Cardiac septum (tissue), 1 donor: ENCODE measurements at regions not wholly inside any gene's neighbourhood (a gene's known extent, or its start where the extent isn't known, plus 50 kb on each side); places are given as distances from the start of the nearest gene placed in this dataset.

Experiments
- DNase-seq: peaks from one replicate; pipeline ENCODE4 v3.0.0-alpha.2; 2020; ENCODE audit warnings: low spot score
- intact Hi-C: fragments of 100-400 bp; cut with DNase I; formaldehyde crosslinking; loops from one replicate; pipeline ENCODE4 v1.14.0; 2022
- donor health status: DM: no; HTN: no; CAD: no.

DNA sequence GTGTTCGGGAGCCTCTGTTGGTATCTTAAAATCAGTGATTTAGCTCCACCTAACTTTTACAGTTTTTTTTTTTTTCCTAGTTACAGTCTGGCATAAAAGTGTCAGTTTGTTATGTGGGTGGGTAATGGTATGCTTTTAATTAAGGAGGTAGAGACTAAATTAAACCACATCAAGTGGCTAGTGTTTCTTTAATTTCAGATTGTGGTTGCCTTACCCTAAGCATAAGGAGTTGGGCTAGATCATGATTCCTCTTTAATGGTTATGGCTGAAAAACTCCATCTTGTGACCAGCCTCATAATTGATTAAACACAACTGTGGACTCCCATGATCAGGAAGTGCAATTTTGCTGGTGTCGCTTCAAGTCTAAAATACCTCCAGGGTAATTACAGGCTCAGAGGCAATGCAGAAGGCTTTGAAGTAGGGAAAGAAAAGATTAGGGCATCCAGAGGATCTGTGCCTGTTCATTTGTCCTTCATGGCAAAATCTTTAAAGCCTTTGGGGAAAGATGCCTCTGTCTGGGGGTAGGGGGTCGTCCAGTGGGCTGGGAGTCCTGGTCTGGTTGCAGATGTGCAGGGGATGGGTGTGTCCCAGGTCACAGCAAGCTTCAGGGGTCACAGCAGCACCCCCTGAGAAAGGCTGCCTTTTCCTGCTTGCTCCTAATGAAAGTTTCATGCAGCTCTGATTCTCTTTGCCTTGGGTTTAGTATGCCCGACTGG is 579.2 kb downstream of the BCL11A start:
- no peak for DNase-seq
- intact Hi-C loops: no loop called here

GRCh38 chr2:59969161-59969560 is 584.3 kb downstream of the BCL11A start:
- intact Hi-C loops: no loop called here
- no peak for DNase-seq

GRCh38 chr2:59968441-59968840 is 585.0 kb downstream of the BCL11A start:
- no peak for DNase-seq
- intact Hi-C loops: no loop called here

DNA sequence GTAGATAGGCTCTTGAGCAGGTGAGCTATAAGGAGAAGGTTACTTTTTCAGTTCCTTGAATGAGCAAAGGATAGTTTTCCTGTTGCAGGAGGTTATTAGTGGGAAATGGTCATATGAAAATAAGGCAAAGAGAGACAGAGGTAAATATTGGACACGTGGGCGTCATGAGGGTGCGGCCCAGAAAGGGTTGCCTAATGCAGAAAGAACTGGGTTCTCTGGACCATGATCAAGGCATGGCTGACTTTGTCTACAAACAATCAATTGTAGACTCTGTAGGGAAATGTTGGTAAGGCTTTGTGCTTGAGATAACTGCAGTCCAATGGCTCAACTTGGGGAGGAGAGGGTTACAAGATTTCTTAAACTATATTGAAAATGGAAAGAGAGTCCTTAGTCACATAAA is 585.8 kb downstream of the BCL11A start:
- no peak for DNase-seq
- intact Hi-C loops: no loop called here

DNA sequence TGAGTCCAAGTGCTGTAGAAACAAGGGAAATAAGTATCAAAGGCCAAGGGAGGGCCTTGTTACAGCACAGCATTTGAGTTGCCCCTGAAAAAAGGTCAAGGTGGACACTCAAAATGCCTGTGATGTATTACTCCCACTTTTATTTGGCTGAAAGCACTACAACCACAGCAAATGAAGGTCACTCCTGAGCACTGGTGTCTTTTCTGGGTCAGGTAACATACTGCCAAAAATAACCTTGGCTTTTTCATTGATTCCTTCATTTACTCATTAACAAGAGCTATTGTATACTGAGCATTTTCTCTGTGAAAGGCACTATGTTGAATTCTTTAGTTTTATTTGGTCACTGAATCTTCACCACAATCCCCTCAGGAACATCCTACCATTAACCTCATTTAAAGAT is 590.3 kb downstream of the BCL11A start:
- DNase-seq: no peak
- intact Hi-C loops: no loop called here

GRCh38 chr2:59961746-59962145 is 591.7 kb downstream of the BCL11A start:
- intact Hi-C loops: no loop called here
- no peak for DNase-seq

GRCh38 chr2:59959944-59960343 is 593.5 kb downstream of the BCL11A start:
- DNase-seq: no peak
- intact Hi-C loops: no loop called here

- intact Hi-C loops: no loop called here
- DNase-seq: no peak
Measured at GRCh38 chr2:59957504-59957903, 596.0 kb downstream of the BCL11A start.

DNA sequence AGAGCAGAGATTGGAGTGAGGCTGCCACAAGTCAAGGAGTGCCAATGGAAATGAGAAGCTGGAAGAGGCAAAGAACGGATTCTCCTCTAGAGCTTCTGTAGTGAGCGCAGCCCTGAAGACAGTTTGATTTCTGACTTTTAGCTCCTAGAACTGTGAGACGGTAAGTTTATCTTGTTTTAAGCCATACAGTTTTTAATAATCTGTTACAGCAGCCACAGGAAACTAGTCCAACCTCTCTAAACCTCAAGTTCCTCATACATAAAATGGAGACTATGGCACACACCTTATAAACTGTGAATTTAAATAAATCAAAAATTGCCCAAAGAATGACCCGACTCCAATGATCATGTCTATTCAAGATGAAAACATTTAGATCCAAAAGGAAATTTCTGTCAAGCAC is 596.5 kb downstream of the BCL11A start:
- no peak for DNase-seq
- intact Hi-C loops: no loop called here

DNA sequence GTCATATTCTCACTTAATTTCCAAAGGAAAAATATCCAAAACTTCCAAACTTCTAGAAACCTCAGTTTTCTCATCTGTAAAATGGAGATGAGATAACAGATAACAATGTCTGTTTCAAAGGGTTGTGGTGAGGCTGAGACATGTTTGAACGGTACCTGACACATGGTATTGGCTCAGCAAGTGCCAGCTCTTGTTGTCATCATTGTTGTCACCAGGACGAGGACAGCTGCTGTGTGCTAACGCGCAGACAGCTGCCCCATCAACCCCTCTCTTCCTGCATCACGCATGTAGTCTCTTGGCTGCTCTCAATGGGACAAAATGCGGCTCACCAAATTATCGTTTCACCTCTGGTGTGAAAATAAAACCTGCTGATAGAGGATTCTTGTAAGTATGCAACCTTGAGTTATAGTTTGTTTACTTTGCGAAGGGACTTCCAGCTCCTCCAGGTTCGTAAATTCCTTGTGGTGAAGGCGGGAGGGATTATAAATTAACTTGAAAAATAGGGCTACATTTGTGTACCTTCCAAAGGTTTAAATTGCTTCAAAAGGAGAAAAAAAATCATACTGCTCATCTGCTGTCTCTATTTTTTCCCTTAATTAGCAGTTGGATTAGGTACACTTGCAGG is 605.4 kb downstream of the BCL11A start:
- intact Hi-C loops: no loop called here
- DNase-seq: no peak

DNA sequence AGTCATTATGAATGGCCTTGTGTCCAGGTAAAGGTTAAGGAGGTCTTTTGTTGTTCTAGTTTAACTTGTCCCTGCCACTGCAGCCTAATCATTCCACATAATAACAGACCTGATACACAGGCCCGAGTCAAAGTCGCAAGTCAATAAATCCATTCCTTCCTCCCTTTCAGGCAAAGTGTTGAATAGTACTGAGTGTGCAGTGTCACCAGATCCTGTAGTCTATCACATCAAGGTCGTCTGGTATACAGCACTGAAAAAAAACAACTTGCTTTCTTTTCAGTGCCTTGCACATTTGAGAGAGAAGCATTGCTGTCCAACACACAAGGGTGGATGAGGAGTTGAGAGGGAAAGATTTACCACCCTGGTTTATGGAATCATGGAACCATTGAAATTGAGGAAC is 606.2 kb downstream of the BCL11A start:
- DNase-seq: no peak
- intact Hi-C loops: no loop called here

GRCh38 chr2:59939236-59939635 is 614.2 kb downstream of the BCL11A start:
- DNase-seq: no peak
- intact Hi-C loops: no loop called here

DNA sequence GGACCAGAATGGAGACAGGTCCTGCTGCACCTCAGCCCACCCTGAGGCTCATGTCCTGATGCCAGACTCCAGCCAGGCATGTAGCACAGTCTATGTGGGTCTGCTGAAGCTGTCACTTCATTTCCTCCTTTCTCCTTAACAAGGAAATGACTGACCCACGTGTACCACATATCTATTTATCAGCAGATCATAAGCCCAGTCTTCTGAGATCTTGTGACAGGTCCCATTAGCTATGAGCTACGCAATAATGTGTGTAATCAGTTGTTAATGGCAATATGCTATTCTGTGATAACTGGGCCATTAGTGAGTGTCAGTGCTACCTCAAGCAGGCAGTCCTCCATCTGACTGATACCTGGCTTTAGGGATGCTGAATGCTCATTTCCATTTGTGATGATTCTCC is 615.3 kb downstream of the BCL11A start:
- DNase-seq: no peak
- intact Hi-C loops: no loop called here

GRCh38 chr2:59936048-59936447 is 617.4 kb downstream of the BCL11A start:
- no peak for DNase-seq
- intact Hi-C loops: no loop called here

GRCh38 chr2:59935005-59935404 is 618.4 kb downstream of the BCL11A start:
- intact Hi-C loops: no loop called here

GRCh38 chr2:59933948-59934347 is 619.5 kb downstream of the BCL11A start:
- intact Hi-C loops: no loop called here
- DNase-seq: no peak

More at GRCh38 chr2:59935005-59935404, 618.4 kb downstream of the BCL11A start:
- DNase-seq: no peak

GRCh38 chr2:59932341-59932740 is 621.1 kb downstream of the BCL11A start:
- intact Hi-C loops: no loop called here

DNA sequence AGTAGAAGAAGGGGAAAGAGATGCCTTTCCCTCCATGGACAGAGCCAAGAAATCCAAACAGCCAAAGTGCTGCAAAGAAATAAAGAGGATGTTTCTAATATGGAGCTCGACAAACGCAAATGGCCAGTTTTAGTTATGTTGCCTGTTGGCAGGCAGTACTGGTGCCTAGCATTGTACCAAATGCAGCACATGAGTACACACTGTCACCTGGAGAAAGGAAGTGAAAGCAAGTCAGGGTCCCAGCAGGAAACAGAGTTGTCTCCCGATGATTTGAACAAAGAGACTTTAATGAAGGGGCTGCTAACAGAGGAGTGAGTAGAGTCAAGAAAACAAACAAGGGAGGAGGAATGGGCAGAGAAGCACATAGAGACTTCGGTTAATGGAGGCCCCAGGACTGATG is 623.0 kb downstream of the BCL11A start:
- intact Hi-C loops: no loop called here
- no peak for DNase-seq

More at GRCh38 chr2:59932341-59932740, 621.1 kb downstream of the BCL11A start:
- DNase-seq: no peak

GRCh38 chr2:59926731-59927130 is 626.7 kb downstream of the BCL11A start:
- intact Hi-C loops: no loop called here
- DNase-seq: no peak

DNA sequence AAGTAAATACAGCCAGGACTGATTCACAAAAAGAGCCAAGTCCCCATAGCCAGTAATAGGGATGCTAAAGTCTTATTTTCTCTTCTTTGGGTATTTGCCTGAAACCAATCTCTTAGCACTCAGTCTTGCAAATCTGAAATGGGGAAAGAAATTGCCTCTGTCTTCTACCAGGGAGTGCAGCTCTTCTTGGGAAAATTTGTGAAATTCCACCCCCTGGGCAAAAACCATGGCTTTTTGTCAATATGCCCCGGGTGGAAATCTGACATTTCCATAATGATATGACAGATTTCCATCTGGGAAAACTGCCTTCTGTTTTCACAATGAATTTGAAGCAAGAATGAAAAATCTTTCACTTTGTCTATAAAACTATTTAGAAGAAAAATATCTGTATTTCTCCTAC is 628.1 kb downstream of the BCL11A start:
- intact Hi-C loops: no loop called here
- DNase-seq: no peak

DNA sequence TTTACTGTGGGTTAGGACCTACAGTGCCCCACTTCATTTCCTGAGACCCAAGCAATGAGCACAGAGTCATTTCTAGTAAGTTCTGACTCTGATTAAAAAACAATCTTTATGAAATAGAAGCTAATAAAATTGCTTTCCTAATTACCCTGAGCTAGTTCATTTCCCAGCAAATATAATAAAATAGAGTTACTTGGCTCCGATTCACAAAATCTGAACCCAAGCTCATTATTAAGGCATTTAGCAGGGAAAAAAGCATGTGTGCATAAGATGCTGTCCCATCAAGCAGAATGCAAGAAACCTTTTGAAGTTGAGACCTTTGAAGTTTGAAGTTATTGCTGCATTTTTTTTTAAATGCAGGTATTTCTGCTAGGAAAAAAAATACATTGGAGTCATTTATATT is 629.1 kb downstream of the BCL11A start:
- intact Hi-C loops: no loop called here
- no peak for DNase-seq

DNA sequence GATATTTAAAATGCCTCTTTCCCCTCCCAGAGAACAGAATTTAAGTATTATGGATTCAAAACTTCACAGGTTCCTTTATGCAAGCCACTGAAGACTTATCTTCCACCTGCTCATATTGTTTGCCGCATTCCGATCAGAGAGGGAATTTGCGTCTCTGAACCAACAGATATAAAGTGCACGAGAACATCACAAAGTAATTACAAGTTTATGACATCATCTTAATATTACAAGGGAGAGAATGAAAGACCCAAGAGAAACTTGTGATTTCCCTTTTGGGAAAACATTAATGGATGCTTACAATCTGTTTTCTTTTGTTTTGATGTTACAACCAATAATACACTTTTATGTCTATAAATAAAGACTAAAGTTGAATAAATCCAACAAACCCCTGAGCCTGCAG is 631.0 kb downstream of the BCL11A start:
- no peak for DNase-seq
- intact Hi-C loops: no loop called here
